GM13977 (cell line): ENCODE measurements at regions not wholly inside any gene's neighbourhood (a gene's known extent, or its start where the extent isn't known, plus 50 kb on each side); places are given as distances from the start of the nearest gene placed in this dataset.

Source experiments
- DNase-seq: peaks from one replicate; pipeline ENCODE4 v3.0.0; 2012; ENCODE audit warnings: low spot score
- CTCF ChIP-seq: IDR thresholded peaks from 2 replicates; pipeline ENCODE4 v1.5.1; 2012; ENCODE audit warnings: mild to moderate bottlenecking, control low read depth; ENCODE audit not compliant: insufficient read depth; ENCODE audit errors: extremely low read depth, missing control alignments
- in situ Hi-C: fragments of 300-500 bp; cut with MboI; formaldehyde crosslinking; loops from one replicate; pipeline ENCODE4 v1.12.0; 2022; ENCODE audit warnings: low sequenced_read_pairs, low pct_unique_long_range_greater_than_20kb, mixed read lengths, inconsistent platforms; ENCODE audit not compliant: unreplicated experiment

GRCh38 chr3:27905625-27906024 lies 183.5 kb upstream of the EOMES start:
- in situ Hi-C loops: no loop called here
- no peak for TF ChIP-seq CTCF
- DNase-seq: no peak

DNA sequence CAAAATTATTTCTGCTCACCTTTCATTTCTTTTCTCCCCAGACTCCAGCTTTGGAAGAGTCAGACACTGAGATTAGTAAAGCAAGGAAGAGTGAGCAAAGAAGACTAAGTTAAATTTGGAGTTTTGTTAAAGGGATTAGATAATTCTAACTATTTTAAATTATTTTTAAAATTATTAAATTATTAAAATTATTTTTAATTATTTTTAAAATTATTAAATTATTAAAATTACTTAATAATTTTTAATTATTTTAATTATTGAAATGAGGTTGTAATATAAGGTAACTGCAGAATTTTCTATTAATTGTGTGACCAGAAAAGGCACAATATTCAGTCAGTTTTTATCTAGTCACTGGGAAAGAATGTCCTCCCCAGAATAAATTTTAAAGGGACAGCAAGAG lies 185.0 kb upstream of the EOMES start:
- TF ChIP-seq CTCF: no peak
- in situ Hi-C loops: no loop called here

DNA sequence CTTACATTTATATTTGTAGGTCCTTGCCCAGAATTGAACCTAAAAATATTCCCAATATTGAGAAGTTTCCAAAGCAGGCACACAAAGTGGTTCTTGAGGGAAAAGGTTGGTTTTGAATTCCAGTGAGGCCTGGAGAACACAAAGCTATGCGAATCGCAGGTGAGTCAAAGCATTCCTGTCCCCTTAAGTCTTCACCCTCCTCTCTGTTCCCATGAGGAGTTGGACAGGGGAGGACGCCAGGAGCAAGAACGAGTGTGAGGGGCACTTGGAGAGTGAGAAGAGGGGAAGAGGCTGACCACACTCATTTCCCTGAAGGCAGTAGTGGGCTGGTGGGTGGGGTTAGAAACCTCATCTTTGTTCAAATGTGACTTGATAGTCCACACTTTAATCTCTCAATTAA lies 185.8 kb upstream of the EOMES start:
- no peak for TF ChIP-seq CTCF
- DNase-seq: no peak
- in situ Hi-C loops: no loop called here

More for the DNA sequence above, 185.0 kb upstream of the EOMES start:
- no peak for DNase-seq

DNA sequence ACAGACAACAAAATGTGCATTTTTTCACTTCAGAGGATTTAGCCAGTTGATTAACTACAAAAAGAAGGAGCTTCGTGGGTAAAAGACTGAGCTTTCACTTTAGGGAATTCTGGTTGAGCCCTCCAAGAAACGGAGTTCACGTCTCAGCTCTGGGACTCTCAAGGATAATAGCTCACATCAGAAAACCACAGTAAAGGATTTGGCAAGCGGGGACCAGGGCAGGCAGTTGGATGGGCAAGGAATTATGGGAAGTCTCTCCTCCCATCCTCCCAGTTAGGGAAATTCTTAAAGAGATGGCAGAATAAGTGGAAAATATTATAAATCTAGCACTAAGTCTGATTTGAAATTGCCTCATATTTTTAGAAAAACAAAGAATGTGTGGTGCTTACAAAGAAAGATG lies 188.3 kb upstream of the EOMES start:
- no peak for DNase-seq
- no peak for TF ChIP-seq CTCF
- in situ Hi-C loops: no loop called here

GRCh38 chr3:27914199-27914598 lies 192.1 kb upstream of the EOMES start:
- DNase-seq: no peak
- in situ Hi-C loops: no loop called here
- TF ChIP-seq CTCF: no peak

DNA sequence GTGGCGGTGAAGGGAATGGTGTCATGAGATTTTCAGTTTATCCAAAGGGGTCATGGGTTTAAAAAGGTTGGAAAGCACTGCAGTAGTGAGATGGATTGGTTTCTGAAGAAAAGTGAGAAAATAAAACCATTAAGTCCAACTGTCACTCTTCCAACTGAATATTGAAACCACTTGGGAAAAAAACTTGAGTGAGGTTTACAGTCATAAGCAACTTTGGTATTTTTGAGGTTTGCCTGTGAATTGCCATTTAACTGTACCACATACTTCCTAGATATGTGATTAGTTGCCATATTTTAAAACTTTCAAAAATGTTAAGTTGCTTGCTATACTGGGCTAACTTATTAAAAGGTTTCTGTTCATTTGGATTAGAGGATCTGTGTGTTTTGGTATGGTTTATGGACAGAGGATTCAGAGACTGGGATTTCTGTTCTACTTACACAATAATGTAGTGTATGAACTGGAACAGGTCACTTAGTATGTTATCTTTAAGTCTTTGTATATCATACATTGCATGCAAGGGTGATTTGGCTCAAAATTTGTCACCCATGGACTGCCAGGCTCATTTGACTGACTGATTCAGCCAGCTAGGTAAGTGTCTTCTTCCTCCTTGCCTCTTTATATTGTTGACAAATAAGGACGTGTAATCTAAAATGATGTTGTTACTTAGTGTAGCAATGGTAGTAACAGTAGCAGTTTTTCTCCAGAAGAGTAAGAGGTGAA lies 201.4 kb upstream of the EOMES start:
- no peak for TF ChIP-seq CTCF
- in situ Hi-C loops: no loop called here
- no peak for DNase-seq
